Ishikawa (cell line): ENCODE measurements at regions not wholly inside any gene's neighbourhood (a gene's known extent, or its start where the extent isn't known, plus 50 kb on each side); places are given as distances from the start of the nearest gene placed in this dataset.

Experiments
- CEBPB ChIP-seq: IDR thresholded peaks from 2 replicates; pipeline ENCODE4 v1.6.1; 2012
- CREB1 ChIP-seq: IDR thresholded peaks from 2 replicates; pipeline ENCODE4 v1.6.1; 2012; ENCODE audit warnings: low read depth
- EGR1 ChIP-seq: IDR thresholded peaks from 2 replicates; pipeline ENCODE4 v1.6.1; 2012
- EP300 ChIP-seq: IDR thresholded peaks from 2 replicates; pipeline ENCODE4 v1.6.1; 2012; ENCODE audit warnings: borderline replicate concordance
- FOXM1 ChIP-seq: IDR thresholded peaks from 2 replicates; pipeline ENCODE4 v1.6.1; 2012; ENCODE audit warnings: low read depth, borderline replicate concordance
- NFIC ChIP-seq: IDR thresholded peaks from 2 replicates; pipeline ENCODE4 v1.6.1; 2012
- RAD21 ChIP-seq: IDR thresholded peaks from 2 replicates; pipeline ENCODE4 v1.6.1; 2012; ENCODE audit warnings: low read depth
- TAF1 ChIP-seq: IDR thresholded peaks from 2 replicates; pipeline ENCODE4 v1.6.1; 2012; ENCODE audit warnings: low read depth, mild to moderate bottlenecking
- TCF12 ChIP-seq: IDR thresholded peaks from 2 replicates; pipeline ENCODE4 v1.6.1; 2012; ENCODE audit warnings: low read depth
- TEAD4 ChIP-seq: IDR thresholded peaks from 2 replicates; pipeline ENCODE4 v1.6.1; 2012
- YY1 ChIP-seq: IDR thresholded peaks from 2 replicates; pipeline ENCODE4 v1.6.1; 2012; ENCODE audit warnings: low read depth
- ZBTB7A ChIP-seq: IDR thresholded peaks from 2 replicates; pipeline ENCODE4 v1.6.1; 2012; ENCODE audit warnings: low read depth
- TF ChIP-seq, protein P1 (sequence below): IDR thresholded peaks from 2 replicates; pipeline ENCODE4 v1.6.1; 2012; ENCODE audit warnings: low read depth, mild to moderate bottlenecking
- TF ChIP-seq, protein P2 (sequence below): IDR thresholded peaks from 2 replicates; pipeline ENCODE4 v1.6.1; 2012
- TF ChIP-seq, protein P3 (sequence below): IDR thresholded peaks from 2 replicates; pipeline ENCODE4 v1.6.1; 2012

DNA sequence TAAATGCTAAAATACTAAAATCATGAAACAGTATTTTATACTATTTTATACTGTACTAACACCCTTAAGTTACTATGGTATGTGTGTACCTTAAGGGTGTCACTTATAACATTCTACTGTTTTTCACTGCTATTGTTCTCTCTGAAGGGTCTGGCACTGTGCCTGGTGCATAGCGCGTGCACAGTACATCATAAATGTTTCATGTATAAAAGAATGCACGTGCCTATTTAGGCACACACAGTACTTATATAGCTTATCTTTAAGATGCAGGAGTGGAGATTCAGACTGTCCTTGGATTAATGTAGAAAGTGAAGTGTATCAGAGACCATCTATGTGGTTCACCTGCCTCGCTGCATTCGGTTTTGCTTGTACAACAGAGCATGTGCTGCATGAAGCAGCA, 64.0 kb upstream of the SGK1 start:
- TF ChIP-seq RAD21 (no peak), CEBPB (no peak), NFIC (peak; percentile 66; the same call in 1 of the 2 replicates), TCF12 (no peak), ZBTB7A (no peak), FOXM1 (no peak), TAF1 (no peak), EP300 (no peak), CREB1 (no peak), YY1 (0 out of 2 replicates have a peak, but pooled peaks have one; percentile 22), EGR1 (no peak), TEAD4 (0 out of 2 replicates have a peak, but pooled peaks have one; percentile 13)
- TF ChIP-seq, protein P1, sequence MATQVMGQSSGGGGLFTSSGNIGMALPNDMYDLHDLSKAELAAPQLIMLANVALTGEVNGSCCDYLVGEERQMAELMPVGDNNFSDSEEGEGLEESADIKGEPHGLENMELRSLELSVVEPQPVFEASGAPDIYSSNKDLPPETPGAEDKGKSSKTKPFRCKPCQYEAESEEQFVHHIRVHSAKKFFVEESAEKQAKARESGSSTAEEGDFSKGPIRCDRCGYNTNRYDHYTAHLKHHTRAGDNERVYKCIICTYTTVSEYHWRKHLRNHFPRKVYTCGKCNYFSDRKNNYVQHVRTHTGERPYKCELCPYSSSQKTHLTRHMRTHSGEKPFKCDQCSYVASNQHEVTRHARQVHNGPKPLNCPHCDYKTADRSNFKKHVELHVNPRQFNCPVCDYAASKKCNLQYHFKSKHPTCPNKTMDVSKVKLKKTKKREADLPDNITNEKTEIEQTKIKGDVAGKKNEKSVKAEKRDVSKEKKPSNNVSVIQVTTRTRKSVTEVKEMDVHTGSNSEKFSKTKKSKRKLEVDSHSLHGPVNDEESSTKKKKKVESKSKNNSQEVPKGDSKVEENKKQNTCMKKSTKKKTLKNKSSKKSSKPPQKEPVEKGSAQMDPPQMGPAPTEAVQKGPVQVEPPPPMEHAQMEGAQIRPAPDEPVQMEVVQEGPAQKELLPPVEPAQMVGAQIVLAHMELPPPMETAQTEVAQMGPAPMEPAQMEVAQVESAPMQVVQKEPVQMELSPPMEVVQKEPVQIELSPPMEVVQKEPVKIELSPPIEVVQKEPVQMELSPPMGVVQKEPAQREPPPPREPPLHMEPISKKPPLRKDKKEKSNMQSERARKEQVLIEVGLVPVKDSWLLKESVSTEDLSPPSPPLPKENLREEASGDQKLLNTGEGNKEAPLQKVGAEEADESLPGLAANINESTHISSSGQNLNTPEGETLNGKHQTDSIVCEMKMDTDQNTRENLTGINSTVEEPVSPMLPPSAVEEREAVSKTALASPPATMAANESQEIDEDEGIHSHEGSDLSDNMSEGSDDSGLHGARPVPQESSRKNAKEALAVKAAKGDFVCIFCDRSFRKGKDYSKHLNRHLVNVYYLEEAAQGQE, result no peak
- TF ChIP-seq, protein P2, sequence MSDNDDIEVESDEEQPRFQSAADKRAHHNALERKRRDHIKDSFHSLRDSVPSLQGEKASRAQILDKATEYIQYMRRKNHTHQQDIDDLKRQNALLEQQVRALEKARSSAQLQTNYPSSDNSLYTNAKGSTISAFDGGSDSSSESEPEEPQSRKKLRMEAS, result peak; percentile 28; the same call in 1 of the 2 replicates
- TF ChIP-seq, protein P3, sequence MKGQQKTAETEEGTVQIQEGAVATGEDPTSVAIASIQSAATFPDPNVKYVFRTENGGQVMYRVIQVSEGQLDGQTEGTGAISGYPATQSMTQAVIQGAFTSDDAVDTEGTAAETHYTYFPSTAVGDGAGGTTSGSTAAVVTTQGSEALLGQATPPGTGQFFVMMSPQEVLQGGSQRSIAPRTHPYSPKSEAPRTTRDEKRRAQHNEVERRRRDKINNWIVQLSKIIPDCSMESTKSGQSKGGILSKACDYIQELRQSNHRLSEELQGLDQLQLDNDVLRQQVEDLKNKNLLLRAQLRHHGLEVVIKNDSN, result no peak

DNA sequence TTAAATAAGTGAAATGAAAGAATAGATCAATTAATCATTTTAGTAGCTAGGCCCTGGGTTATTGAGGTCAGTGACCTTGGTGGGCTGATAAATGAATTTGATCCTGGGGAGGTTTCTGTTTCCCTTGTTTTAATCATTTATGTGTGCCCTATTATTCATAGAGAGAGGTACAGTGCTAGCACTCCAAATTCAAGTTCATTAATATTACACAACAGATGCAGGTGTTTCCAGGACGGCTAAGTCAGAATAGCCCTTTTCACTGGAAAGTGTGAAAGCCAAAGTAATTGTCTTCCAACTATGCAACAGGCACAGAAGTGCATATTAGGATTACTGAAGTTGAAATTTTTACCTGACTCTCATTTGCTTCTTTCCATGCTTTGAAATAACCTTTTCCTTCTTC, 61.7 kb upstream of the SGK1 start:
- TF ChIP-seq ZBTB7A (no peak), FOXM1 (no peak), YY1 (no peak), RAD21 (no peak), TAF1 (no peak), NFIC (no peak), EP300 (no peak)
- TF ChIP-seq, protein P2, result no peak
- TF ChIP-seq, protein P1, result no peak

DNA sequence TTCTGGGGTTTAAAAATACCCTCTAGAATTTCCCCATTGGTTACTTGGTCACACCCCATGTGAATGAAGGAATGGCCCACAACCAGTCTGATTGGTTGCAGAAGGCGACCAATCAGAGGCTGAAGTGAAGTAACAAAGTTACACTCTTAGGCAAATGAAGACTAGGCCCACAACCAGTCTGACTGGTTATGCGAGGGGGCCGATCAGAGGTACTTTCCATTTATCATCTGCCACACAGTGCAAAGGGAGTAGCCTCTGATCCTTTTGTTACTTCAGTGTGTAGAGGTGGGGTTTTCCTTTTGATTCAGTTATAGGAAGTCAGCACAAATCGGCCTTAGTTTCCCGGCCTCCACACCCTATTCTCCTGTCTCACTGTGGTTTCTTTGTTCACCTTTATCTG, 61.2 kb upstream of the SGK1 start:
- peak; percentile 66 for TF ChIP-seq CEBPB
- no peak for TF ChIP-seq ZBTB7A
- peak; percentile 55; the same call in 1 of the 2 replicates for TF ChIP-seq TEAD4
- no peak for TF ChIP-seq YY1
- TF ChIP-seq NFIC, result peak; percentile 37; the same call in 1 of the 2 replicates
- peak; percentile 75; the same call in 1 of the 2 replicates for TF ChIP-seq EP300
- TF ChIP-seq TCF12, result peak; percentile 79
- peak; percentile 18; the same call in 1 of the 2 replicates for TF ChIP-seq RAD21
- TF ChIP-seq, protein P2, result peak; percentile 59; the same call in 1 of the 2 replicates
- TF ChIP-seq, protein P3, result peak; percentile 33
- TF ChIP-seq CREB1, result no peak
- peak; percentile 72 for TF ChIP-seq FOXM1
- TF ChIP-seq, protein P1, result no peak
- TF ChIP-seq TAF1, result no peak; the same call in 1 of the 2 replicates
- TF ChIP-seq EGR1, result no peak

DNA sequence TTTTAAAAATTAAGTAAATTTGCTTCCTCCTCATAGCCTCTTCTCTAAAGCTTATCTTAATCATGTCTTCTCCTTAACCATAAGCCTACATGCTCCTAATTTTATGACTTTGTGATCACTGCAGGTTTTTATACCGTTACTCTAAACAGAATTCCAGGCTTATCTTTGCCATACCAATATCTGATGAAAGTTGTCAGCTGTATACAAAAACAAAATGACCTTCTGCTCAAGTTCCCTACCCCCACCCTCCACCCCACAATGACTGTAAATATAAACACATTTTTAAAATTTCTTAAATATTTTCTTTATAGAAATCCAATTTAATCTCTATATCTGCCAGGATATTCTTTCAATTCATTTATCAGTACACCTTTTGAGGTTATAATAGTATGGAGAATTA, 60.5 kb upstream of the SGK1 start:
- TF ChIP-seq EP300, result no peak
- no peak for TF ChIP-seq FOXM1
- TF ChIP-seq ZBTB7A, result no peak
- TF ChIP-seq, protein P3, result no peak
- no peak for TF ChIP-seq RAD21
- TF ChIP-seq TEAD4, result no peak
- TF ChIP-seq YY1, result no peak
- no peak for TF ChIP-seq NFIC
- no peak for TF ChIP-seq TAF1
- no peak for TF ChIP-seq TCF12
- no peak for TF ChIP-seq CEBPB
- TF ChIP-seq EGR1, result no peak
- TF ChIP-seq, protein P2, result no peak
- TF ChIP-seq, protein P1, result no peak
- TF ChIP-seq CREB1, result no peak
